HG03457 (cell line): ENCODE measurements at regions not wholly inside any gene's neighbourhood (a gene's known extent, or its start where the extent isn't known, plus 50 kb on each side); places are given as distances from the start of the nearest gene placed in this dataset.

Experiments
- ATAC-seq: cut with Tn5 transposase; IDR thresholded peaks from one replicate; pipeline ENCODE4 v1.9.1; 2021; ENCODE audit warnings: moderate number of reproducible peaks; ENCODE audit not compliant: unreplicated experiment

GRCh38 chr22:47567126-47568090, 805.0 kb downstream of the TBC1D22A start:
- no peak for ATAC-seq

- no peak for ATAC-seq
Observed at GRCh38 chr22:47566491-47566890, 804.0 kb downstream of the TBC1D22A start.

- no peak for ATAC-seq
Observed at GRCh38 chr22:47565607-47566006, 803.2 kb downstream of the TBC1D22A start.

- no peak for ATAC-seq
Observed at GRCh38 chr22:47564651-47565434, 802.4 kb downstream of the TBC1D22A start.

GRCh38 chr22:47564158-47564450, 801.7 kb downstream of the TBC1D22A start:
- ATAC-seq, result no peak

GRCh38 chr22:47563406-47564157, 801.1 kb downstream of the TBC1D22A start:
- no peak for ATAC-seq

- no peak for ATAC-seq
Observed at GRCh38 chr22:47561766-47562165, 799.3 kb downstream of the TBC1D22A start.

- no peak for ATAC-seq
Observed at GRCh38 chr22:47561115-47561675, 798.7 kb downstream of the TBC1D22A start.

- ATAC-seq, result no peak
Observed at GRCh38 chr22:47558828-47559700, 796.6 kb downstream of the TBC1D22A start.

GRCh38 chr22:47556473-47556872, 794.0 kb downstream of the TBC1D22A start:
- no peak for ATAC-seq

GRCh38 chr22:47553436-47553835, 791.0 kb downstream of the TBC1D22A start:
- ATAC-seq, result no peak

GRCh38 chr22:47552541-47553205, 790.2 kb downstream of the TBC1D22A start:
- ATAC-seq, result no peak

GRCh38 chr22:47552024-47552423, 789.6 kb downstream of the TBC1D22A start:
- ATAC-seq, result no peak

GRCh38 chr22:47551431-47551775, 789.0 kb downstream of the TBC1D22A start:
- ATAC-seq, result no peak

GRCh38 chr22:47550524-47551430, 788.3 kb downstream of the TBC1D22A start:
- ATAC-seq, result no peak

GRCh38 chr22:47549741-47550340, 787.4 kb downstream of the TBC1D22A start:
- no peak for ATAC-seq

GRCh38 chr22:47548953-47549740, 786.7 kb downstream of the TBC1D22A start:
- ATAC-seq, result no peak
